ENCODE measurements at regions not wholly inside any gene's neighbourhood (a gene's known extent, or its start where the extent isn't known, plus 50 kb on each side); places are given as distances from the start of the nearest gene placed in this dataset.
"Not testable (repeated sequence)": the region's sequence is repeated elsewhere in the genome, so short reads cannot be mapped to it uniquely, and the experiment has no call there.

GRCh38 chr6:26961236-26961635 is 286.3 kb upstream of the PRSS16 start:
- not testable (repeated sequence) for H3K4me3 Mint-ChIP-seq; H3K9me3 Mint-ChIP-seq; H3K27me3 Mint-ChIP-seq; H3K27ac Mint-ChIP-seq; H3K36me3 Mint-ChIP-seq; H3K4me1 Mint-ChIP-seq; ATAC-seq (replicated peaks); DNase-seq

DNA sequence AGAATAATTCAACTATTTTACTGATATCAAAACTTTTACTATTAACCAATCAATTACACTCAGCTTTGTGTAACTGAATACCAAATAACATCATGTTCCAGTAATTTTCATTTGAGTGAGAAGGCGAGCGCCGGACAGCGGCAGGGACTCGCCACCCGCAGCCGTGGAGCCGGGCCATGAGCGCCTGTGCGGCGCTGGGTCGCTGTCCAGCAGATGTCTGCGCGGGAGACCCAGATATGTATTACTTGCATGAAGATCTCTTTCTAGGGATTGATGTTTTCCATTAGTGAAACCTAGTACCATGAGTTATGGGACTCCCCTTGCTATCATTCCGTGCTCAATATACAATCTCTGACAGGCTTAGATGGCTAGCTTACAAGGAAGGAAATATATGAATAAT is 245.1 kb upstream of the PRSS16 start:
- no peaks in the 10 kb centered on the region for H3K4me1 Mint-ChIP-seq
- H3K4me3 Mint-ChIP-seq, result no peak overlapping the region
- H3K27me3 Mint-ChIP-seq, result peaks cover 5 to 10% of the 10 kb centered on the region in 2 donors
- ATAC-seq (replicated peaks) (no peak), DNase-seq (no peak)
- no peaks in the 10 kb centered on the region for H3K9me3 Mint-ChIP-seq
- no peaks in the 10 kb centered on the region for H3K36me3 Mint-ChIP-seq
- no peak overlapping the region for H3K27ac Mint-ChIP-seq

DNA sequence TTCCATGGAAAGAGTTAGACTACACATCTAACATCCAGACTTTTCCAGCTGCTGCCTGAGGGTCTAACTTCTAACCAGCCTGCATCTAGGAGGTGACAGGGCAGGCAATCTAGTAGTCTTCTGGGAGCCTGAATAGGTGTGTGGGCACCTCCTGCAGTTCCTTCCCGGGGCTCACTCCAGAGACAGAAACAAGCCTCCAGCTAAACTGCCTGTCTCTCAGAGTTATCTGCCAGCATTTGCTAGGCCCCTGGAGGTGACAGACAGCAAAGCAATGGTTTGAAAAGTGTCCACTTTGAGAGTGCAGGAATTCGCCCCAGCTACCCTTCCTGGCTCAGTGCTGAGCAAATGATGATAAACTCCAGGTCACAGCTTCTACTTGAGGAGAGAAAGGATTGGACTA is 240.5 kb upstream of the PRSS16 start:
- DNase-seq (no peak), ATAC-seq (replicated peaks) (no peak)
- peaks cover 22 to 24% of the 10 kb centered on the region in 2 donors for H3K27me3 Mint-ChIP-seq
- H3K4me1 Mint-ChIP-seq, result no peaks in the 10 kb centered on the region
- no peaks in the 10 kb centered on the region for H3K36me3 Mint-ChIP-seq
- no peak overlapping the region for H3K4me3 Mint-ChIP-seq
- peaks cover 5 to 7% of the 10 kb centered on the region in 2 donors for H3K9me3 Mint-ChIP-seq
- no peak overlapping the region for H3K27ac Mint-ChIP-seq

- Mint-ChIP-seq H3K9me3 (peaks cover 8 to 11% of the 10 kb centered on the region in 2 donors), H3K27me3 (peaks cover 31 to 34% of the 10 kb centered on the region in 2 donors)
- not testable (repeated sequence) for H3K4me3 Mint-ChIP-seq; ATAC-seq (replicated peaks); H3K4me1 Mint-ChIP-seq; H3K27ac Mint-ChIP-seq; DNase-seq; H3K36me3 Mint-ChIP-seq
These were observed 238.9 kb upstream of the PRSS16 start for GRCh38 chr6:27008613-27009012.

DNA sequence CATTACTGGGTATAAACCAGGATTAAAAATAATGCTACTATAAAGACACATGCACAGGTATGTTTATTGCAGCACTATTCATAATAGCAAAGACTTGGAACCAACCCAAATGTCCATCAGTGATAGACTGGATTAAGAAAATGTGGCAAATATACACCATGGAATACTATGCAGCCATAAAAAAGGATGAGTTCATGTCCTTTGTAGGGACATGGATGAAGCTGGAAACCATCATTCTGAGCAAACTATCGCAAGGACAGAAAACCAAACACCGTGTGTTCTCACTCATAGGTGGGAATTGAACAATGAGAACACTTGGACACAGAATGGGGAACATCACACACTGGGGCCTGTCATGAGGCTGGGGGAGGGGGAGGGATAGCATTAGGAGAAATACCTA is 233.4 kb upstream of the PRSS16 start:
- not testable (repeated sequence) for H3K4me1 Mint-ChIP-seq; H3K4me3 Mint-ChIP-seq; H3K36me3 Mint-ChIP-seq; ATAC-seq (replicated peaks); DNase-seq; H3K27ac Mint-ChIP-seq
- Mint-ChIP-seq H3K27me3 (peaks cover 25 to 41% of the 10 kb centered on the region in 2 donors), H3K9me3 (peaks cover 24 to 30% of the 10 kb centered on the region in 2 donors)

- Mint-ChIP-seq H3K27me3 (peaks cover 24 to 35% of the 10 kb centered on the region in 2 donors), H3K4me3 (no peak overlapping the region), H3K4me1 (peaks cover 7 to 11% of the 10 kb centered on the region in 2 donors), H3K36me3 (peaks cover 0 to 5% of the 10 kb centered on the region in 2 donors), H3K27ac (no peak overlapping the region), H3K9me3 (peaks cover 20 to 22% of the 10 kb centered on the region in 2 donors)
- DNase-seq (no peak), ATAC-seq (replicated peaks) (no peak)
These were observed 230.8 kb upstream of the PRSS16 start for GRCh38 chr6:27016689-27017088.

DNA sequence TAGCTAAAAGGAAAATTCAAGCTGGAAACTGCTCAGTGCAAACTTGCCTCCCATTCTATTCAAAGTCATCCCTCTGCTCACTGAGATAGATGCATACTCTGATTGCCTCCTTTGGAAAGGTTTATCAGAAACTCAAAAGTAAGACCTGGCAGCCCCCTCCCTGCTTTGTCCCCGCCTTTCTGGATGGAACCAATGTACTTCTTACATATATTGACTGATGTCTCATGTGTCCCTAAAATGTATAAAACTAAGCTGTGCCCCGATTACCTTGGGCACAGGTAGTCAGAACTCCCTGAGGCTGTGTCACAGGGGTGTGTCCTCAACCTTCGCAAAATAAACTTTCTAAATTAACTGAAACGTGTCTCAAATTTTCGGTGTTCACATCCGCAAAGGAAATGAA is 229.1 kb upstream of the PRSS16 start:
- not testable (repeated sequence) for H3K27ac Mint-ChIP-seq

DNA sequence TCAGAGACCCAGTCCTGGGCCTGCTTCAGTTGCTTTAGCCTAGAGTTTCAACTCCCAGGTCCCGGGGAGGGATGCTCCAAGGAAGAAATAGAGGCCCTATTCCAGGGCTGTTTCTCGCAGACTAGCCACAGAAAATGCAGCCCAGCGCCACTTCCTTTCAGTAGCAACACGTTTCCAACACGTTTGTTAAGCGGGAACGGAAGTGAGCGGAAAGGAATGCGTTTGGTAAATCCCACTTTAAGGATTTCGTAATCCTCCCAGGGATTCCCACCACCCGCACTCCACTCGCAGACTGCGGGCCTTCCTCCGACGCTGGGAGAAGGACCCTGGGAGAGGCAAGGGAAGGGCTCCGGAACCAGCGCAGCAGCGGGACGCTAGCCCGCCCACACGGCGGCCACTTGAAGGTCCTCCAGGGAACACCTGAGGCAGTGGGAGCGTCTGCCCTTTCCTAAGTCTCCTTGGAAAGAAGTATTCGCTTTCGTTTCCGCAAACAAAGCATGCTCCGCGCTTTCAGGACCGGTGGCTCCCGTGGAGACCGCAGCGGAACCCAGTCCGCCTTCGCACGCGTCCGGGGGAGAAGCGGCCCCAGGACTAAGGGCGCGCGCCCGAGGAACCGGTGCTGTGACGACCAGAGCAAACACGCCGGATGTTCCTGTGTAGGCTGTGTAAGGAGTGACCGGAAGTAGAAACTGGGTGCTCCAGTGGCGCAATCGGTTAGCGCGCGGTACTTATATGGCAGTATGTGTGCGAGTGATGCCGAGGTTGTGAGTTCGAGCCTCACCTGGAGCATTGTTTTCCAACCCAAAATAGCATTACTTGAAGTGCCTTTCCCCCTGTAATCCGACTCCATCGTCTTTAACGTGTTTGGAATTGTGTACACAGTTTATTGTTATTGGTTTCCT is 227.6 kb upstream of the PRSS16 start:
- H3K9me3 Mint-ChIP-seq, result peaks cover 14 to 15% of the 10 kb centered on the region in 2 donors
- ATAC-seq (replicated peaks) (peak; percentile 75 to 94), DNase-seq (peak; percentile 49)
- H3K27ac Mint-ChIP-seq, result peak overlapping the region; percentile 88
- peaks cover 7 to 11% of the 10 kb centered on the region in 2 donors for H3K4me1 Mint-ChIP-seq
- H3K4me3 Mint-ChIP-seq, result peak overlapping the region; percentile 81 to 85
- peaks cover 0 to 5% of the 10 kb centered on the region in 2 donors for H3K36me3 Mint-ChIP-seq
- H3K27me3 Mint-ChIP-seq, result peaks cover 27 to 35% of the 10 kb centered on the region in 2 donors

More for the DNA sequence above, 229.1 kb upstream of the PRSS16 start:
- not testable (repeated sequence) for H3K4me3 Mint-ChIP-seq; H3K36me3 Mint-ChIP-seq; DNase-seq; ATAC-seq (replicated peaks)
- Mint-ChIP-seq H3K4me1 (peaks cover 7 to 11% of the 10 kb centered on the region in 2 donors), H3K27me3 (peaks cover 15 to 24% of the 10 kb centered on the region in 2 donors), H3K9me3 (peaks cover 18 to 19% of the 10 kb centered on the region in 2 donors)

- Mint-ChIP-seq H3K27ac (no peak overlapping the region), H3K4me3 (peak overlapping the region; percentile 81 to 85), H3K27me3 (peaks cover 33 to 39% of the 10 kb centered on the region in 2 donors), H3K4me1 (peaks cover 7 to 11% of the 10 kb centered on the region in 2 donors), H3K9me3 (peaks cover 8 to 12% of the 10 kb centered on the region in 2 donors), H3K36me3 (peaks cover 0 to 5% of the 10 kb centered on the region in 2 donors)
- DNase-seq (no peak), ATAC-seq (replicated peaks) (no peak)
These were observed 227.0 kb upstream of the PRSS16 start for GRCh38 chr6:27020553-27020880.

DNA sequence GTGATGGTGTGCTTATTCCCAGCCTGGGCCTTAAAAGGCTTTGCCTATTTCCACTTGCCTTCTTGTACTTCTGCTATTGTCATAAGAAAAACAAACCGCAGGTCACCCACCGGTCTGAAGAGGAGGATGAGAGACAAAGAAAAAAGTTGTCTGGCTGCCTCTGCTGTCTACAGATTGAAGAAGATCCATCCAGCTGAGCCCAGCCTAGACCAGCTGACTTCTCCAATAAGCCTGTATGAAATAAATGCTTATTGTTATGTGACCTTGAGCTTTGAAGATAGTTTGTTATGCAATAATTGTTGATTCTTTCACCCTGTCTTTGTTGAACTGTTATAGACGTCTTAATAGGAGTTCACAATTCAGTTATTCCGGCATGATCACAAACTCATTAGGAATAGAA is 223.8 kb upstream of the PRSS16 start:
- ATAC-seq (replicated peaks) (no peak), DNase-seq (no peak)
- peaks cover 7 to 11% of the 10 kb centered on the region in 2 donors for H3K4me1 Mint-ChIP-seq
- peaks cover 0 to 4% of the 10 kb centered on the region in 2 donors for H3K9me3 Mint-ChIP-seq
- H3K36me3 Mint-ChIP-seq, result peaks cover 0 to 5% of the 10 kb centered on the region in 2 donors
- H3K4me3 Mint-ChIP-seq, result no peak overlapping the region
- peaks cover 45 to 52% of the 10 kb centered on the region in 2 donors for H3K27me3 Mint-ChIP-seq
- H3K27ac Mint-ChIP-seq, result no peak overlapping the region

GRCh38 chr6:27025351-27025750 is 222.2 kb upstream of the PRSS16 start:
- no peak overlapping the region for H3K27ac Mint-ChIP-seq
- H3K27me3 Mint-ChIP-seq, result peaks cover 41 to 42% of the 10 kb centered on the region in 2 donors
- no peak overlapping the region for H3K4me3 Mint-ChIP-seq
- DNase-seq (no peak), ATAC-seq (replicated peaks) (no peak)
- peaks cover 2% of the 10 kb centered on the region in 2 donors for H3K4me1 Mint-ChIP-seq
- H3K9me3 Mint-ChIP-seq, result peaks cover 0 to 2% of the 10 kb centered on the region in 2 donors
- H3K36me3 Mint-ChIP-seq, result peaks cover 0 to under 1% of the 10 kb centered on the region in 2 donors

DNA sequence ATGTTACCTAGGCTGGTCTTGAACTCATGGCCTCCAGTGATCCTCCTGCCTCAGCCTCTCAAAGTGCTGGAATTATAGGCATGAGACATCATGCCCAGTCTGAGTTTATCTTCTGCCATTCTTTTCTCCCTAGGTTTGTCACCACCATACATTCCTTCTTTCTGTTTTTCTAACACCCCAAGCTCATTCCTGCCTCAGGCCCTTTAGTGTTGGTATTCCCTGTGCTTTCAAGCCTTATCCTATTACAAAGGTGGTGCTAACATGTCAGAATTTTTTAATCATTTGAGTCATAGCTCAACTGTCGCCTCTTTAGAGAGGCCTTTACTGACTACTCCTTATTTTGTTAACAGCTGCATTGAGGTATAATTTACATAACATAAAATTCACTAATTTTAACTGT is 221.1 kb upstream of the PRSS16 start:
- DNase-seq, result no peak
- peaks cover 38 to 40% of the 10 kb centered on the region in 2 donors for H3K27me3 Mint-ChIP-seq
- H3K27ac Mint-ChIP-seq, result no peak overlapping the region
- no peak for ATAC-seq (replicated peaks)
- H3K36me3 Mint-ChIP-seq, result no peaks in the 10 kb centered on the region
- H3K4me1 Mint-ChIP-seq, result no peaks in the 10 kb centered on the region
- H3K4me3 Mint-ChIP-seq, result no peak overlapping the region
- peaks cover 0 to 2% of the 10 kb centered on the region in 2 donors for H3K9me3 Mint-ChIP-seq

GRCh38 chr6:27031302-27031701 is 216.2 kb upstream of the PRSS16 start:
- H3K9me3 Mint-ChIP-seq, result no peaks in the 10 kb centered on the region
- H3K27ac Mint-ChIP-seq, result no peak overlapping the region
- H3K4me1 Mint-ChIP-seq, result no peaks in the 10 kb centered on the region
- H3K27me3 Mint-ChIP-seq, result peaks cover 44 to 56% of the 10 kb centered on the region in 2 donors
- no peak overlapping the region for H3K4me3 Mint-ChIP-seq
- DNase-seq (no peak), ATAC-seq (replicated peaks) (no peak)
- no peaks in the 10 kb centered on the region for H3K36me3 Mint-ChIP-seq

- H3K27ac Mint-ChIP-seq, result no peak overlapping the region
- H3K27me3 Mint-ChIP-seq, result peaks cover 61 to 76% of the 10 kb centered on the region in 2 donors
- no peaks in the 10 kb centered on the region for H3K4me1 Mint-ChIP-seq
- ATAC-seq (replicated peaks) (no peak), DNase-seq (no peak)
- no peaks in the 10 kb centered on the region for H3K9me3 Mint-ChIP-seq
- no peak overlapping the region for H3K4me3 Mint-ChIP-seq
- H3K36me3 Mint-ChIP-seq, result no peaks in the 10 kb centered on the region
These were observed 209.0 kb upstream of the PRSS16 start for GRCh38 chr6:27038498-27038897.
